ENCODE measurements at regions not wholly inside any gene's neighbourhood (a gene's known extent, or its start where the extent isn't known, plus 50 kb on each side); places are given as distances from the start of the nearest gene placed in this dataset.

DNA sequence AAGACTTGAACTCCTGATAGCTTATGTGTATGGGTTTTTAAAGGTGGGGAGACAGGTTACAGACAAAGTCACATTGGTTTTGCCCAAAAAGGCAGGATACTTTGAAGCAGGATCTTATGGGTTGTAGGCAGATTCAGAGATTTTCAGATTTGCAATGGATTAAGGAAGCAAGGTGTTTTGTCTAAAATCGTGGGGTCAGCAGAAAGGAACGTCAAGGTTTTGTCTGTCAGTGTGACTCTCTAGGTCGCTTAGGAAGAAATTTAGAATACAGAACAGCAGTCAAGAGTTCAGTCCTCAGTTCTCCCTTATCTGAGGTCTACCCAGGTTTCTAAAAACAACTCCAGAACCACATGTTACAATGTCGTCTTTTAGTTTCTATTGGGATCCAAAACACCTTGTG lies 361.0 kb downstream of the SQOR start:
- TF ChIP-seq NFIC (IDR thresholded peaks at IDR 0.05): no peak
- TF ChIP-seq CREB1 (IDR thresholded peaks at IDR 0.05; ENCODE audit: low read depth): no peak
- TF ChIP-seq TCF12 (IDR thresholded peaks at IDR 0.05; ENCODE audit: low read depth): no peak
- TF ChIP-seq, protein P1, sequence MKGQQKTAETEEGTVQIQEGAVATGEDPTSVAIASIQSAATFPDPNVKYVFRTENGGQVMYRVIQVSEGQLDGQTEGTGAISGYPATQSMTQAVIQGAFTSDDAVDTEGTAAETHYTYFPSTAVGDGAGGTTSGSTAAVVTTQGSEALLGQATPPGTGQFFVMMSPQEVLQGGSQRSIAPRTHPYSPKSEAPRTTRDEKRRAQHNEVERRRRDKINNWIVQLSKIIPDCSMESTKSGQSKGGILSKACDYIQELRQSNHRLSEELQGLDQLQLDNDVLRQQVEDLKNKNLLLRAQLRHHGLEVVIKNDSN (IDR thresholded peaks at IDR 0.05): no peak
- no peak for TF ChIP-seq EGR1 (IDR thresholded peaks at IDR 0.05)
- TF ChIP-seq, protein P2, sequence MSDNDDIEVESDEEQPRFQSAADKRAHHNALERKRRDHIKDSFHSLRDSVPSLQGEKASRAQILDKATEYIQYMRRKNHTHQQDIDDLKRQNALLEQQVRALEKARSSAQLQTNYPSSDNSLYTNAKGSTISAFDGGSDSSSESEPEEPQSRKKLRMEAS (IDR thresholded peaks at IDR 0.05): no peak
- no peak for TF ChIP-seq TAF1 (IDR thresholded peaks at IDR 0.05; ENCODE audit: low read depth)
- no peak for TF ChIP-seq TEAD4 (IDR thresholded peaks at IDR 0.05)
- no peak for TF ChIP-seq EP300 (IDR thresholded peaks at IDR 0.05; ENCODE audit: borderline replicate concordance)
- no peak for TF ChIP-seq FOXM1 (IDR thresholded peaks at IDR 0.05; ENCODE audit: borderline replicate concordance, low read depth)
- TF ChIP-seq, protein P3, sequence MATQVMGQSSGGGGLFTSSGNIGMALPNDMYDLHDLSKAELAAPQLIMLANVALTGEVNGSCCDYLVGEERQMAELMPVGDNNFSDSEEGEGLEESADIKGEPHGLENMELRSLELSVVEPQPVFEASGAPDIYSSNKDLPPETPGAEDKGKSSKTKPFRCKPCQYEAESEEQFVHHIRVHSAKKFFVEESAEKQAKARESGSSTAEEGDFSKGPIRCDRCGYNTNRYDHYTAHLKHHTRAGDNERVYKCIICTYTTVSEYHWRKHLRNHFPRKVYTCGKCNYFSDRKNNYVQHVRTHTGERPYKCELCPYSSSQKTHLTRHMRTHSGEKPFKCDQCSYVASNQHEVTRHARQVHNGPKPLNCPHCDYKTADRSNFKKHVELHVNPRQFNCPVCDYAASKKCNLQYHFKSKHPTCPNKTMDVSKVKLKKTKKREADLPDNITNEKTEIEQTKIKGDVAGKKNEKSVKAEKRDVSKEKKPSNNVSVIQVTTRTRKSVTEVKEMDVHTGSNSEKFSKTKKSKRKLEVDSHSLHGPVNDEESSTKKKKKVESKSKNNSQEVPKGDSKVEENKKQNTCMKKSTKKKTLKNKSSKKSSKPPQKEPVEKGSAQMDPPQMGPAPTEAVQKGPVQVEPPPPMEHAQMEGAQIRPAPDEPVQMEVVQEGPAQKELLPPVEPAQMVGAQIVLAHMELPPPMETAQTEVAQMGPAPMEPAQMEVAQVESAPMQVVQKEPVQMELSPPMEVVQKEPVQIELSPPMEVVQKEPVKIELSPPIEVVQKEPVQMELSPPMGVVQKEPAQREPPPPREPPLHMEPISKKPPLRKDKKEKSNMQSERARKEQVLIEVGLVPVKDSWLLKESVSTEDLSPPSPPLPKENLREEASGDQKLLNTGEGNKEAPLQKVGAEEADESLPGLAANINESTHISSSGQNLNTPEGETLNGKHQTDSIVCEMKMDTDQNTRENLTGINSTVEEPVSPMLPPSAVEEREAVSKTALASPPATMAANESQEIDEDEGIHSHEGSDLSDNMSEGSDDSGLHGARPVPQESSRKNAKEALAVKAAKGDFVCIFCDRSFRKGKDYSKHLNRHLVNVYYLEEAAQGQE (IDR thresholded peaks at IDR 0.05; ENCODE audit: low read depth): no peak
- no peak for TF ChIP-seq CEBPB (IDR thresholded peaks at IDR 0.05)
- no peak for TF ChIP-seq ZBTB7A (IDR thresholded peaks at IDR 0.05; ENCODE audit: low read depth)
- TF ChIP-seq YY1 (IDR thresholded peaks at IDR 0.05; ENCODE audit: low read depth): no peak
- no peak for TF ChIP-seq RAD21 (IDR thresholded peaks at IDR 0.05; ENCODE audit: low read depth)

DNA sequence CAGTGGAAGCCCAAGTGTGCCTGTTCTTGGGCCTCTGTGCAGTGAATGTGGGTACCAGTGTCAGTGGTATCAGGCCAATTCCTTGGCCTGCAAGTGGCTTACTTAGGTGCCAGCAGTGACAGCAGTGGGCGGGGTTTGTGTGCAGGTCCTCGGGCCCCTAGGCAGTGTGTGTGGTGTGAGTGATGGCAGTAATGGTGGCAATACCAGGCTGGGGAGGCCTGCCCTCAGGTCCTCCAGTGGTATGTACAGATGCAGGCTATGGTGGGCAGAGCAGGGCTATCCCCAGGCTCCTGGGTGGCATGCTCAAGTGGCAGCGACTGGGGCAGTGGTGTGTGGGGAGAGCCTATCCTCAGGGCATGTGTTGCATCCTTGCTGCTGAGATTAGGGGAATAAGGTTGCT lies 379.7 kb downstream of the SQOR start:
- TF ChIP-seq, protein P1 (IDR thresholded peaks at IDR 0.05): no peak
- TF ChIP-seq NFIC (IDR thresholded peaks at IDR 0.05): no peak

DNA sequence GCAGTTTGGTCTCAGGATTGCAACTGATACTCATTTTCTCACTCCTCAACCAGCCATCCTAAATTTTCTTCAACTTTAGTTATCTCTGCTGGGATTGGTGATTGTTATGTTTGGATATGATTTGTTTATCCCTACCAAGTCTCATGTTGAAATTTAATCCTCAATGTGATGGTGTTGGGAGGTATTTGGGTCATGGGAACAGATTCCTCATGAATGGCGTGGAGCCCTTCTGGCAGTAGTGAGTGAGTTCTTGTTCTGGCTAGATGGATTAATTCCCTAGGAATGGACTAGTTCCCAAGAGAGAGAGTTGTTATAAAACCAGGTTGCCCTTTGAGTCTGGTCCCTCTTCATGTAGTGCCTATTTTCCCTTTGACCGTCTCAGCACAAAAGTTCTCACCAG lies 399.9 kb downstream of the SQOR start:
- TF ChIP-seq TAF1 (IDR thresholded peaks at IDR 0.05; ENCODE audit: low read depth) (no peak), TEAD4 (IDR thresholded peaks at IDR 0.05) (no peak), NFIC (IDR thresholded peaks at IDR 0.05) (no peak), CREB1 (IDR thresholded peaks at IDR 0.05; ENCODE audit: low read depth) (no peak), CEBPB (IDR thresholded peaks at IDR 0.05) (no peak), RAD21 (IDR thresholded peaks at IDR 0.05; ENCODE audit: low read depth) (no peak), EP300 (IDR thresholded peaks at IDR 0.05; ENCODE audit: borderline replicate concordance) (no peak), FOXM1 (IDR thresholded peaks at IDR 0.05; ENCODE audit: borderline replicate concordance, low read depth) (no peak), TCF12 (IDR thresholded peaks at IDR 0.05; ENCODE audit: low read depth) (no peak), EGR1 (IDR thresholded peaks at IDR 0.05) (no peak), ZBTB7A (IDR thresholded peaks at IDR 0.05; ENCODE audit: low read depth) (no peak), YY1 (IDR thresholded peaks at IDR 0.05; ENCODE audit: low read depth) (no peak)
- TF ChIP-seq, protein P3 (IDR thresholded peaks at IDR 0.05; ENCODE audit: low read depth): no peak
- TF ChIP-seq, protein P1 (IDR thresholded peaks at IDR 0.05): no peak
- TF ChIP-seq, protein P2 (IDR thresholded peaks at IDR 0.05): no peak

DNA sequence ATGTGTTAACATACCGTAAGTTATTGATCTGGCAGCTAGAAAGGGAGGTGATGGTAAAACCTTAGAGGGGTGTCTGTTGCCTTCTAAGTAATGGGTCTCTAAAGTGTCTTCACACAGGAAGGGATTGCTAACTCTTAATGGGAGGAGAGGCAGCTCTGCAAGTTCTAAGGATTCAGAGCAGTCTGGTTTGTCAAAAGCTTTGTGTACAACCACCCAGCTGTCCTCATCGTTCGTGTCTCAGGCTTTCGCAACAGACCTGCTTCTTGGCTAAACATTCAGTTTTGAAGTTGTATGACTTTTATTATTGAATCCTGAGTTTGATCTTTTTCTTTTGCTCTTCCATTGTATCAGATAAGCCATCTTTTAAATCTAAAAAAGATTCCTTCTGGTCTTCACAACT lies 404.9 kb downstream of the SQOR start:
- TF ChIP-seq CREB1 (IDR thresholded peaks at IDR 0.05; ENCODE audit: low read depth): no peak
- no peak for TF ChIP-seq FOXM1 (IDR thresholded peaks at IDR 0.05; ENCODE audit: borderline replicate concordance, low read depth)
- no peak for TF ChIP-seq TCF12 (IDR thresholded peaks at IDR 0.05; ENCODE audit: low read depth)
- TF ChIP-seq, protein P1 (IDR thresholded peaks at IDR 0.05): no peak
- no peak for TF ChIP-seq ZBTB7A (IDR thresholded peaks at IDR 0.05; ENCODE audit: low read depth)
- TF ChIP-seq TEAD4 (IDR thresholded peaks at IDR 0.05): no peak
- no peak for TF ChIP-seq YY1 (IDR thresholded peaks at IDR 0.05; ENCODE audit: low read depth)
- no peak for TF ChIP-seq TAF1 (IDR thresholded peaks at IDR 0.05; ENCODE audit: low read depth)
- TF ChIP-seq, protein P2 (IDR thresholded peaks at IDR 0.05): no peak
- no peak for TF ChIP-seq NFIC (IDR thresholded peaks at IDR 0.05)

DNA sequence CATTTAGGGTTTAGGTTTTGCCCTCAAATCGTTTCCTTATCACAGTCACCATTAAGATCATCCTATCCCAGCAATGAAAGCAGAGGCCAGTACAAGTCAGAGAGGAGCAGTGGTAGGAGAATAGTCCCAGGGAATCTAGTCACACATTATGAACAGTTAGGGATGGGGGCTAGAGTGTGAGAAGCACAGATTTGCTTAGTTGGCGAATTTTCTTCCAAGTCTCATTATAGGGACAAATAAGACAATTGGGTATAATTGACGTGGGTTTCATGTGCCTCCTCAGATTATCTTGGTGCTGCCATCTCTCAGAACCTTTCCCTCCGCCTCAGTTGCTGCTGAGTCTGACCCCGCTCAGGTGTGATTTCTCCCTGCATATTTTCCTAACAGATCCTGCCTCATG lies 407.1 kb downstream of the SQOR start:
- TF ChIP-seq TEAD4 (IDR thresholded peaks at IDR 0.05) (no peak), RAD21 (IDR thresholded peaks at IDR 0.05; ENCODE audit: low read depth) (no peak), EGR1 (IDR thresholded peaks at IDR 0.05) (no peak), EP300 (IDR thresholded peaks at IDR 0.05; ENCODE audit: borderline replicate concordance) (no peak), CREB1 (IDR thresholded peaks at IDR 0.05; ENCODE audit: low read depth) (no peak), TAF1 (IDR thresholded peaks at IDR 0.05; ENCODE audit: low read depth) (no peak)
- TF ChIP-seq, protein P2 (IDR thresholded peaks at IDR 0.05): no peak
- TF ChIP-seq, protein P3 (IDR thresholded peaks at IDR 0.05; ENCODE audit: low read depth): no peak
- TF ChIP-seq, protein P1 (IDR thresholded peaks at IDR 0.05): no peak
